ENCODE measurements at regions not wholly inside any gene's neighbourhood (a gene's known extent, or its start where the extent isn't known, plus 50 kb on each side); places are given as distances from the start of the nearest gene placed in this dataset.

- TF ChIP-seq EZH2 (IDR thresholded peaks at IDR 0.05; ENCODE audit: insufficient read depth, poor library complexity, severe bottlenecking) = no peak
- TF ChIP-seq EZH2phosphoT487 (IDR thresholded peaks at IDR 0.05; ENCODE audit: insufficient read depth, low read depth) = no peak
Measured at GRCh38 chr13:104875038-104875754, 1660.3 kb downstream of the EFNB2 start.
